ENCODE measurements at regions not wholly inside any gene's neighbourhood (a gene's known extent, or its start where the extent isn't known, plus 50 kb on each side); places are given as distances from the start of the nearest gene placed in this dataset.

- intact Hi-C loops (cut with micrococcal nuclease; ENCODE audit: unreplicated experiment): loop anchor here (5.0 to 10.0 kb wide), 2 partner anchors 35 to 108 kb away; no protein-coding TSS in a partner anchor
- TF ChIP-seq CTCF (conservative IDR thresholded peaks at IDR 0.05; ENCODE audit: low read length): 0 out of 2 replicates have a peak, but pooled peaks have one; percentile 35
- no peak for TF ChIP-seq EZH2phosphoT487 (IDR thresholded peaks at IDR 0.05; ENCODE audit: borderline replicate concordance, low read depth, low read length)
- Histone ChIP-seq H3K27ac (ENCODE audit: low read depth, low read length, poor library complexity, severe bottlenecking) (no peak overlapping the region), H3K4me2 (ENCODE audit: low read length) (no peak overlapping the region), H3K36me3 (ENCODE audit: insufficient read depth, low read length) (peaks cover 100% of the 10 kb centered on the region), H3K79me2 (ENCODE audit: insufficient read depth, low read depth, low read length) (no peaks in the 10 kb centered on the region), H3K4me1 (ENCODE audit: insufficient read depth, low read length, poor library complexity, severe bottlenecking) (no peaks in the 10 kb centered on the region), H4K20me1 (ENCODE audit: insufficient read depth, low read length) (no peaks in the 10 kb centered on the region; the same call in 1 of the 2 replicates), H3K9me3 (ENCODE audit: low read length) (no peaks in the 10 kb centered on the region), H3K9me2 (ENCODE audit: insufficient read depth, low read length) (no peaks in the 10 kb centered on the region), H3K4me3 (ENCODE audit: low read depth, low read length, poor library complexity, severe bottlenecking) (no peak overlapping the region), H2AFZ (ENCODE audit: low read length) (no peak overlapping the region)
- ChIA-PET POLR2A (interaction anchor here (0.6 to 1.0 kb wide), 2 partner anchors 9 to 13 kb away, joined by 3 to 5 read pairs; no protein-coding TSS in a partner anchor), CTCF (ENCODE audit: unreplicated experiment) (no interaction called here)
- BruUV-seq (replicated peaks): no TSS peak
- no peak for DNase-seq (ENCODE audit: low spot score)
Measured at GRCh38 chr9:92242260-92243136, 51.0 kb downstream of the IARS1 start.

GRCh38 chr9:92236915-92237314 lies 56.6 kb downstream of the IARS1 start:
- Histone ChIP-seq H3K27ac (ENCODE audit: low read depth, low read length, poor library complexity, severe bottlenecking) (no peak overlapping the region), H3K9me2 (ENCODE audit: insufficient read depth, low read length) (no peaks in the 10 kb centered on the region), H3K9me3 (ENCODE audit: low read length) (no peaks in the 10 kb centered on the region), H2AFZ (ENCODE audit: low read length) (no peak overlapping the region), H3K4me3 (ENCODE audit: low read depth, low read length, poor library complexity, severe bottlenecking) (no peak overlapping the region), H3K4me2 (ENCODE audit: low read length) (no peak overlapping the region), H4K20me1 (ENCODE audit: insufficient read depth, low read length) (no peaks in the 10 kb centered on the region), H3K36me3 (ENCODE audit: insufficient read depth, low read length) (peaks cover 100% of the 10 kb centered on the region), H3K79me2 (ENCODE audit: insufficient read depth, low read depth, low read length) (no peaks in the 10 kb centered on the region), H3K4me1 (ENCODE audit: insufficient read depth, low read length, poor library complexity, severe bottlenecking) (no peaks in the 10 kb centered on the region)
- TF ChIP-seq CTCF (conservative IDR thresholded peaks at IDR 0.05; ENCODE audit: low read length) (no peak), EZH2phosphoT487 (IDR thresholded peaks at IDR 0.05; ENCODE audit: borderline replicate concordance, low read depth, low read length) (no peak)
- CTCF ChIA-PET (ENCODE audit: unreplicated experiment): no interaction called here
- TSS peak; percentile 12 for BruUV-seq (replicated peaks)
- POLR2A ChIA-PET: interaction anchor here (0.7 kb wide), 1 partner anchor 479 kb away, joined by 3 read pairs; no protein-coding TSS in a partner anchor
- no peak for DNase-seq (ENCODE audit: low spot score)
- intact Hi-C loops (cut with micrococcal nuclease; ENCODE audit: unreplicated experiment): no loop called here

- Histone ChIP-seq H3K79me2 (ENCODE audit: insufficient read depth, low read depth, low read length) (no peaks in the 10 kb centered on the region), H3K4me1 (ENCODE audit: insufficient read depth, low read length, poor library complexity, severe bottlenecking) (no peaks in the 10 kb centered on the region), H3K27ac (ENCODE audit: low read depth, low read length, poor library complexity, severe bottlenecking) (no peak overlapping the region), H3K4me3 (ENCODE audit: low read depth, low read length, poor library complexity, severe bottlenecking) (no peak overlapping the region), H4K20me1 (ENCODE audit: insufficient read depth, low read length) (no peaks in the 10 kb centered on the region), H3K36me3 (ENCODE audit: insufficient read depth, low read length) (peaks cover 100% of the 10 kb centered on the region), H3K9me3 (ENCODE audit: low read length) (no peaks in the 10 kb centered on the region), H3K9me2 (ENCODE audit: insufficient read depth, low read length) (no peaks in the 10 kb centered on the region), H2AFZ (ENCODE audit: low read length) (no peak overlapping the region), H3K4me2 (ENCODE audit: low read length) (no peak overlapping the region)
- CTCF ChIA-PET (ENCODE audit: unreplicated experiment): no interaction called here
- intact Hi-C loops (cut with micrococcal nuclease; ENCODE audit: unreplicated experiment): no loop called here
- no peak for DNase-seq (ENCODE audit: low spot score)
- POLR2A ChIA-PET: no interaction called here
- no peak for TF ChIP-seq EZH2phosphoT487 (IDR thresholded peaks at IDR 0.05; ENCODE audit: borderline replicate concordance, low read depth, low read length)
- no peak for TF ChIP-seq CTCF (conservative IDR thresholded peaks at IDR 0.05; ENCODE audit: low read length)
- no TSS peak for BruUV-seq (replicated peaks)
Measured at GRCh38 chr9:92236465-92236864, 57.0 kb downstream of the IARS1 start.

Data from OCI-LY7 (cell line).